H1 (cell line): ENCODE measurements at regions not wholly inside any gene's neighbourhood (a gene's known extent, or its start where the extent isn't known, plus 50 kb on each side); places are given as distances from the start of the nearest gene placed in this dataset.

Experiments
- CTCF ChIA-PET: fragments of 300-600 bp; sonication (Branson Sonifier 250); formaldehyde crosslinking; loops from one replicate; lab custom pipeline; 2021; ENCODE audit not compliant: partially characterized antibody; lab: Charles Lee
- POLR2A ChIA-PET: fragments of 300-600 bp; sonication (Branson Sonifier 250); formaldehyde crosslinking; loops from one replicate; lab custom pipeline; 2021; ENCODE audit warnings: inconsistent platforms; ENCODE audit not compliant: partially characterized antibody; lab: Charles Lee
- DNase-seq, 2 experiments: peaks; one replicate each; pipeline versions ENCODE4 v3.0.0 to v3.0.0-alpha.2; 2010 to 2022; ENCODE audit warnings: low spot score in 2 of 2, low read depth in 1 of 2, mixed read lengths in 1 of 2
- FAIRE-seq: peaks from 2 replicates; lab custom pipeline; 2011; peaks lifted over from hg19 to GRCh38; lab: Jason Lieb, UNC
- H2AFZ ChIP-seq: 2 replicates; pipeline ENCODE4 v1.8.1; 2012; ENCODE audit warnings: low read length, inconsistent platforms
- H2AK5ac ChIP-seq: 2 replicates; pipeline ENCODE4 v1.6.1; 2013; ENCODE audit warnings: low read depth, low read length
- H2BK120ac ChIP-seq: replicated peaks from 2 replicates; pipeline ENCODE3; 2013; ENCODE audit warnings: low read depth, low read length, inconsistent platforms
- H2BK12ac ChIP-seq: 2 replicates; pipeline ENCODE4 v1.6.1; 2013; ENCODE audit warnings: low read depth, low read length
- H2BK15ac ChIP-seq: 2 replicates; pipeline ENCODE4 v1.6.1; 2013; ENCODE audit warnings: low read length
- H2BK20ac ChIP-seq: 2 replicates; pipeline ENCODE4 v1.6.1; 2013; ENCODE audit warnings: low read length
- H2BK5ac ChIP-seq: 2 replicates; pipeline ENCODE4 v1.6.1; 2013; ENCODE audit warnings: low read depth, low read length
- H3K14ac ChIP-seq: 2 replicates; pipeline ENCODE4 v1.6.1; 2013; ENCODE audit warnings: inconsistent platforms; ENCODE audit not compliant: insufficient read length
- H3K18ac ChIP-seq: 2 replicates; pipeline ENCODE4 v1.6.1; 2013; ENCODE audit warnings: low read length; ENCODE audit errors: extremely low read depth
- H3K23ac ChIP-seq: 2 replicates; pipeline ENCODE4 v1.6.1; 2013; ENCODE audit warnings: inconsistent platforms; ENCODE audit not compliant: insufficient read length
- H3K23me2 ChIP-seq: 2 replicates; pipeline ENCODE4 v1.6.1; 2013; ENCODE audit warnings: low read depth, low read length
- H3K27ac ChIP-seq: 2 replicates; pipeline ENCODE4 v1.6.1; 2011; ENCODE audit warnings: low read depth, low read length, inconsistent platforms
- H3K27me3 ChIP-seq, 4 experiments: replicated peaks in 1 of 4; 1 replicate in 1 of 4; 2 replicates in 3 of 4; pipeline versions ENCODE4 v1.6.1 to v1.8.1; 2011 to 2013; ENCODE audit warnings: low read length in 3 of 4, mild to moderate bottlenecking in 3 of 4, inconsistent platforms in 2 of 4, mixed read lengths in 2 of 4, moderate library complexity in 1 of 4; ENCODE audit not compliant: control insufficient read depth in 3 of 4, insufficient read depth in 3 of 4; ENCODE audit errors: extremely low read depth in 1 of 4
- H3K36me3 ChIP-seq, 4 experiments: 2 replicates each; pipeline versions ENCODE4 v1.6.1 to v1.8.1; 2011 to 2013; ENCODE audit warnings: mild to moderate bottlenecking in 4 of 4, low read length in 3 of 4, moderate library complexity in 2 of 4, control low read depth in 1 of 4, inconsistent platforms in 1 of 4; ENCODE audit not compliant: insufficient read depth in 4 of 4, control insufficient read depth in 2 of 4
- H3K4ac ChIP-seq: replicated peaks from 2 replicates; pipeline ENCODE3; 2013; ENCODE audit warnings: low read length, low read depth, mixed read lengths, inconsistent platforms; ENCODE audit not compliant: insufficient read length
- H3K4me1 ChIP-seq, 4 experiments: replicated peaks in 1 of 4; 1 replicate in 1 of 4; 2 replicates in 3 of 4; pipeline versions ENCODE4 v1.6.1 to v1.8.1; 2011 to 2013; ENCODE audit warnings: low read length in 3 of 4, inconsistent platforms in 2 of 4, mixed read lengths in 1 of 4; ENCODE audit not compliant: insufficient read depth in 4 of 4, control insufficient read depth in 3 of 4
- H3K4me2 ChIP-seq, 2 experiments: 2 replicates each; pipeline versions ENCODE4 v1.6.1 to v1.8.1; 2011 to 2013; ENCODE audit warnings: low read depth in 2 of 2, low read length in 2 of 2, control low read depth in 1 of 2, inconsistent platforms in 1 of 2, mild to moderate bottlenecking in 1 of 2; ENCODE audit not compliant: insufficient read depth in 1 of 2
- H3K4me3 ChIP-seq, 4 experiments: fragments of 200-600, 300-600 bp in 1 of 4; sonication (generic), shearing (Covaris generic), sonication (Bioruptor Twin) in 1 of 4; 2 replicates each; pipeline versions ENCODE4 v1.5.1 to v1.8.1; 2011 to 2016; ENCODE audit warnings: low read length in 4 of 4, low read depth in 3 of 4, control low read depth in 2 of 4, inconsistent platforms in 2 of 4, mild to moderate bottlenecking in 2 of 4, mixed read lengths in 1 of 4, moderate library complexity in 1 of 4; ENCODE audit not compliant: insufficient read depth in 2 of 4; ENCODE audit errors: extremely low read depth in 1 of 4
- H3K56ac ChIP-seq: replicated peaks from 2 replicates; pipeline ENCODE3; 2013; ENCODE audit warnings: low read depth, mild to moderate bottlenecking, mixed read lengths, low read length, inconsistent platforms; ENCODE audit not compliant: insufficient read length
- H3K79me1 ChIP-seq: 2 replicates; pipeline ENCODE4 v1.6.1; 2013; ENCODE audit warnings: low read depth, low read length, control low read depth
- H3K79me2 ChIP-seq, 2 experiments: 2 replicates each; pipeline versions ENCODE4 v1.6.1 to v1.8.1; 2012 to 2013; ENCODE audit warnings: low read length in 2 of 2, mild to moderate bottlenecking in 2 of 2, inconsistent platforms in 1 of 2; ENCODE audit not compliant: insufficient read depth in 2 of 2, control insufficient read depth in 1 of 2
- H3K9ac ChIP-seq, 4 experiments: replicated peaks in 1 of 4; 1 replicate in 1 of 4; 2 replicates in 3 of 4; pipeline versions ENCODE4 v1.6.1 to v1.8.1; 2011 to 2013; ENCODE audit warnings: low read depth in 3 of 4, low read length in 3 of 4, control low read depth in 2 of 4, mild to moderate bottlenecking in 2 of 4, moderate library complexity in 2 of 4, inconsistent platforms in 1 of 4; ENCODE audit errors: extremely low read depth in 1 of 4
- H3K9me3 ChIP-seq, 2 experiments: 2 replicates each; pipeline versions ENCODE4 v1.6.1 to v1.8.1; 2012 to 2013; ENCODE audit warnings: mild to moderate bottlenecking in 2 of 2, moderate library complexity in 2 of 2, control low read depth in 1 of 2, inconsistent platforms in 1 of 2, low read depth in 1 of 2, low read length in 1 of 2, mixed read lengths in 1 of 2; ENCODE audit not compliant: insufficient read depth in 2 of 2
- H4K20me1 ChIP-seq, 2 experiments: replicated peaks in 1 of 2; 2 replicates each; pipeline versions ENCODE3 to v1.8.1; 2011 to 2013; ENCODE audit warnings: inconsistent platforms in 2 of 2, low read length in 2 of 2, mild to moderate bottlenecking in 1 of 2; ENCODE audit not compliant: insufficient read depth in 2 of 2, control insufficient read depth in 1 of 2
- H4K5ac ChIP-seq: 2 replicates; pipeline ENCODE4 v1.6.1; 2013; ENCODE audit warnings: low read length, low read depth, mixed read lengths, inconsistent platforms; ENCODE audit not compliant: insufficient read length
- H4K8ac ChIP-seq: 2 replicates; pipeline ENCODE4 v1.8.0; 2013; ENCODE audit warnings: mild to moderate bottlenecking, moderate library complexity, low read length, inconsistent platforms; ENCODE audit not compliant: insufficient read depth; ENCODE audit errors: extremely low read depth
- H4K91ac ChIP-seq: replicated peaks from 2 replicates; pipeline ENCODE3; 2013; ENCODE audit warnings: low read length, mixed read lengths, inconsistent platforms; ENCODE audit not compliant: insufficient read length
- ASH2L ChIP-seq: fragments of 200-600, 300-600 bp; sonication (generic); IDR thresholded peaks from one replicate; pipeline ENCODE4 v1.7.1; 2017; ENCODE audit warnings: low read length
- CEBPB ChIP-seq: IDR thresholded peaks from 2 replicates; pipeline ENCODE4 v1.6.1; 2012; ENCODE audit warnings: low read depth, low read length
- CHD2 ChIP-seq: IDR thresholded peaks from 2 replicates; pipeline ENCODE4 v1.6.1; 2012; ENCODE audit warnings: low read length, improper control_type of control experiment
- KDM4A ChIP-seq: IDR thresholded peaks from one replicate; pipeline ENCODE4 v1.7.1; 2012; ENCODE audit warnings: low read depth, mild to moderate bottlenecking, moderate library complexity, low read length, inconsistent platforms; ENCODE audit not compliant: severe bottlenecking
- NANOG ChIP-seq: IDR thresholded peaks from 2 replicates; pipeline ENCODE4 v1.6.1; 2011; ENCODE audit warnings: low read length, low read depth, mild to moderate bottlenecking, inconsistent platforms; ENCODE audit not compliant: insufficient read depth, poor library complexity, severe bottlenecking
- RXRA ChIP-seq: IDR thresholded peaks from 2 replicates; pipeline ENCODE4 v1.6.1; 2011; ENCODE audit warnings: low read depth, mild to moderate bottlenecking, low read length, moderate library complexity; ENCODE audit not compliant: insufficient read depth
- SAP30 ChIP-seq: fragments of 300-600 bp; sonication (generic); IDR thresholded peaks from 2 replicates; pipeline ENCODE4 v1.7.1; 2012; ENCODE audit warnings: low read length, moderate library complexity, mild to moderate bottlenecking, inconsistent platforms; ENCODE audit not compliant: insufficient read depth, insufficient replicate concordance
- SIX5 ChIP-seq: IDR thresholded peaks from 2 replicates; pipeline ENCODE4 v1.6.1; 2011; ENCODE audit warnings: mild to moderate bottlenecking, low read depth, low read length
- TEAD4 ChIP-seq: IDR thresholded peaks from 2 replicates; pipeline ENCODE4 v1.6.1; 2012; ENCODE audit warnings: low read depth, low read length, inconsistent platforms, mixed read lengths
- ZNF274 ChIP-seq: IDR thresholded peaks from 2 replicates; pipeline ENCODE4 v1.7.0; 2012; ENCODE audit warnings: low read length, borderline replicate concordance; ENCODE audit errors: extremely low read depth
- WGBS, 2 experiments: shearing (Covaris generic) in 1 of 2; methylation state at CpG; one replicate each; pipeline versions ENCODE4 v1.1.6 to v1.1.7; 2013 to 2015; ENCODE audit warnings: low lambda C conversion rate in 2 of 2, mixed read lengths in 2 of 2, inconsistent platforms in 1 of 2, low coverage in 1 of 2, missing lambda C conversion rate in 1 of 2; ENCODE audit not compliant: insufficient replicate concordance in 2 of 2, insufficient coverage in 1 of 2, insufficient read length in 1 of 2; ENCODE audit errors: extremely low coverage in 1 of 2, missing lambda C conversion rate in 1 of 2; 5-methylcytosine and 5-hydroxymethylcytosine counted together
- TF ChIP-seq, protein P1 (sequence below): IDR thresholded peaks from 2 replicates; pipeline ENCODE4 v1.6.1; 2012; ENCODE audit warnings: low read length, inconsistent platforms

DNA sequence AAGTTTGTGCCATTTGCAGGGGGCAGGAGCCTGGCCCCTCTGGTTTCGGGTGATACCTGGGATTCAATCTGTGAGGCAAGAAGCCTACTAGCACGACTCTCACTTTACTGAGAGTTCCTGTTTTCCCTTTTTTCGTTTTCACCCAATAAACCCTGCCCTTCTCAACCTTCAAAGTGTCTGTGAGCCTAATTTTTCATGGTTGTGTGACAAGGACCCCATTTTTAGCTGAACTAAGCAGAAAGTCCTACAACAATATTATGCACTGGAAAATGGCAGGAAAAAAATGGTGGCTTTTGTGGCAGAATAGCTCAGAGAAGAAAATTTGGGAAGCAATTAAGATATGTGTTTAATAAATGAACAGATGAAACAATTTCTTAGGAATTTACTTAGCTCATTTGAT is 432.1 kb downstream of the C12orf50 start:
- Histone ChIP-seq H3K27ac (no peak overlapping the region), H4K20me1 (no peaks in the 10 kb centered on the region), H3K27me3 (no peaks in the 10 kb centered on the region), H3K23ac (no peak overlapping the region), H3K14ac (no peak overlapping the region), H4K8ac (no peak overlapping the region), H2AFZ (0 out of 2 replicates have a peak overlapping the region, but pooled peaks have one; percentile 51), H3K9ac (no peak overlapping the region), H2BK12ac (no peak overlapping the region), H3K79me2 (no peaks in the 10 kb centered on the region), H2BK5ac (no peak overlapping the region), H3K4me2 (no peak overlapping the region), H3K4me3 (no peak overlapping the region), H3K4me1 (no peaks in the 10 kb centered on the region), H3K4ac (no peak overlapping the region), H2BK15ac (no peak overlapping the region), H2BK120ac (no peak overlapping the region), H3K79me1 (no peaks in the 10 kb centered on the region), H2BK20ac (no peak overlapping the region), H2AK5ac (no peak overlapping the region), H3K23me2 (no peaks in the 10 kb centered on the region), H3K56ac (no peak overlapping the region), H3K18ac (no peak overlapping the region), H4K5ac (no peak overlapping the region), H4K91ac (no peak overlapping the region), H3K9me3 (no peaks in the 10 kb centered on the region), H3K36me3 (no peaks in the 10 kb centered on the region)
- 89% methylated on average over 3 of the region's 3 CpGs; no CpG with 5 or more reads in 1 of the 2 experiments for WGBS, 2 experiments
- DNase-seq, result no peak
- ChIA-PET CTCF (no interaction called here), POLR2A (no interaction called here)
- no peak for FAIRE-seq
- TF ChIP-seq CEBPB (no peak), TEAD4 (no peak), CHD2 (no peak), KDM4A (no peak), SIX5 (no peak), ASH2L (no peak), SAP30 (no peak), ZNF274 (no peak), NANOG (no peak), RXRA (no peak)
- TF ChIP-seq, protein P1, sequence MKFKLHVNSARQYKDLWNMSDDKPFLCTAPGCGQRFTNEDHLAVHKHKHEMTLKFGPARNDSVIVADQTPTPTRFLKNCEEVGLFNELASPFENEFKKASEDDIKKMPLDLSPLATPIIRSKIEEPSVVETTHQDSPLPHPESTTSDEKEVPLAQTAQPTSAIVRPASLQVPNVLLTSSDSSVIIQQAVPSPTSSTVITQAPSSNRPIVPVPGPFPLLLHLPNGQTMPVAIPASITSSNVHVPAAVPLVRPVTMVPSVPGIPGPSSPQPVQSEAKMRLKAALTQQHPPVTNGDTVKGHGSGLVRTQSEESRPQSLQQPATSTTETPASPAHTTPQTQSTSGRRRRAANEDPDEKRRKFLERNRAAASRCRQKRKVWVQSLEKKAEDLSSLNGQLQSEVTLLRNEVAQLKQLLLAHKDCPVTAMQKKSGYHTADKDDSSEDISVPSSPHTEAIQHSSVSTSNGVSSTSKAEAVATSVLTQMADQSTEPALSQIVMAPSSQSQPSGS, result no peak
